Brain microvascular endothelial cell (primary cell): ENCODE measurements at regions not wholly inside any gene's neighbourhood (a gene's known extent, or its start where the extent isn't known, plus 50 kb on each side); places are given as distances from the start of the nearest gene placed in this dataset.
A peak's percentile ranks its signal among the peaks of the same experiment; 100 is the strongest.

ENCODE experiments used
- DNase-seq: peaks from one replicate; pipeline ENCODE4 v3.0.0-alpha.2; 2020
- H3K27ac ChIP-seq: fragments of 250-450 bp; sonication (Bioruptor Pico); 2 replicates; pipeline ENCODE4 v1.5.1; 2020; ENCODE audit warnings: mild to moderate bottlenecking, moderate library complexity
- H3K27me3 ChIP-seq: fragments of 250-450 bp; sonication (Bioruptor Pico); replicated peaks from 2 replicates; pipeline ENCODE4 v1.5.1; 2020; ENCODE audit warnings: mild to moderate bottlenecking
- H3K36me3 ChIP-seq: fragments of 250-450 bp; sonication (Bioruptor Pico); replicated peaks from 2 replicates; pipeline ENCODE4 v1.5.1; 2020; ENCODE audit warnings: mild to moderate bottlenecking
- H3K4me3 ChIP-seq: 2 replicates; pipeline ENCODE4 v1.5.1; 2011; ENCODE audit warnings: low read depth, mild to moderate bottlenecking, control low read depth, low read length, moderate library complexity
- in situ Hi-C: cut with HindIII; loops from 2 replicates; pipeline ENCODE4 v1.10.0; 2017; ENCODE audit warnings: low sequenced_read_pairs, low pct_ligation_motif_present
- TF ChIP-seq, protein P1 (sequence below): IDR thresholded peaks from 2 replicates; pipeline ENCODE4 v1.5.1; 2011; ENCODE audit warnings: low read depth, mild to moderate bottlenecking, moderate library complexity, low read length, control low read depth, inconsistent platforms; ENCODE audit errors: missing control alignments

DNA sequence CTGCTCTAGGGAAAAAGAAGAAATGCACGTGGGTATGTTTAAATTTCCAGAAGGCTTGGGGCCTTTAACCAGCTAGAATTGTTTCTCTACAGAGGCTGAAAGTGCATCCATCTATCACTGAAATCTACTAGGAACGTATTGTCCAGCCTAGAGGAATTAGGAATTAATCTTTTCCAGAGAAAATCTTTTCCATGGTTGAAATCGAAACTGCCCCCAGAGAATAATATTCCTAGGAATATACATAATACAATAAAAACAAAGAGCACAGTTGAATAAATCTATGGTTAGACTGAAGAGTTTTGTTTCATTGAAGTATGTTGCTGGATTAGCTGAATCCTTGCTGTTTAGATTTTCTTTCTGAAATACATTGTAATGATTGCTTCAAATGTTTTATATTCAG lies 378.5 kb downstream of the PLK2 start:
- no peak overlapping the region for H3K27ac ChIP-seq
- no peaks in the 10 kb centered on the region for H3K27me3 ChIP-seq
- TF ChIP-seq, protein P1, sequence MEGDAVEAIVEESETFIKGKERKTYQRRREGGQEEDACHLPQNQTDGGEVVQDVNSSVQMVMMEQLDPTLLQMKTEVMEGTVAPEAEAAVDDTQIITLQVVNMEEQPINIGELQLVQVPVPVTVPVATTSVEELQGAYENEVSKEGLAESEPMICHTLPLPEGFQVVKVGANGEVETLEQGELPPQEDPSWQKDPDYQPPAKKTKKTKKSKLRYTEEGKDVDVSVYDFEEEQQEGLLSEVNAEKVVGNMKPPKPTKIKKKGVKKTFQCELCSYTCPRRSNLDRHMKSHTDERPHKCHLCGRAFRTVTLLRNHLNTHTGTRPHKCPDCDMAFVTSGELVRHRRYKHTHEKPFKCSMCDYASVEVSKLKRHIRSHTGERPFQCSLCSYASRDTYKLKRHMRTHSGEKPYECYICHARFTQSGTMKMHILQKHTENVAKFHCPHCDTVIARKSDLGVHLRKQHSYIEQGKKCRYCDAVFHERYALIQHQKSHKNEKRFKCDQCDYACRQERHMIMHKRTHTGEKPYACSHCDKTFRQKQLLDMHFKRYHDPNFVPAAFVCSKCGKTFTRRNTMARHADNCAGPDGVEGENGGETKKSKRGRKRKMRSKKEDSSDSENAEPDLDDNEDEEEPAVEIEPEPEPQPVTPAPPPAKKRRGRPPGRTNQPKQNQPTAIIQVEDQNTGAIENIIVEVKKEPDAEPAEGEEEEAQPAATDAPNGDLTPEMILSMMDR: no peak
- DNase-seq: no peak
- in situ Hi-C loops: no loop called here
- H3K36me3 ChIP-seq: no peaks in the 10 kb centered on the region
- no peak overlapping the region for H3K4me3 ChIP-seq

DNA sequence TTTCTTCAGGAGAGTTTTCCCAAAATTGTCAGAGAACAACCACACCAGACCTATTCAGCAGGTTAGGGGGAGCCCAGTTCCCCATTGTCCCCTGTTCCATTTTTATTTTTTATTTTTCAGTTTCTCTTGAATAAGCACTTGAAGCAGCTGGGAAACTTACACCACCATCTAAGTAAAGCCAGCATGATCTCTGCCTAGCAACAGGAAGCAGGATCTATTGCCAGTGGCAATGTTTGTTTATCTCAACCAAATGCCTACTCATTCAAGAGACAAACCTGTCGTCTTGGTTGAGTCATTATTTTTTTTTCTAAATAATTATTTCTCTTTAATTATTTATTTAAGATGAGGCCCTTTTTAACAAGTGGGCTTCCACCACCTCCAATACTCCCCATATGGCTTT lies 379.3 kb downstream of the PLK2 start:
- no peaks in the 10 kb centered on the region for H3K36me3 ChIP-seq
- H3K27me3 ChIP-seq: no peaks in the 10 kb centered on the region
- in situ Hi-C loops: no loop called here
- DNase-seq: peak; percentile 7
- H3K4me3 ChIP-seq: no peak overlapping the region
- TF ChIP-seq, protein P1: no peak
- no peak overlapping the region for H3K27ac ChIP-seq

DNA sequence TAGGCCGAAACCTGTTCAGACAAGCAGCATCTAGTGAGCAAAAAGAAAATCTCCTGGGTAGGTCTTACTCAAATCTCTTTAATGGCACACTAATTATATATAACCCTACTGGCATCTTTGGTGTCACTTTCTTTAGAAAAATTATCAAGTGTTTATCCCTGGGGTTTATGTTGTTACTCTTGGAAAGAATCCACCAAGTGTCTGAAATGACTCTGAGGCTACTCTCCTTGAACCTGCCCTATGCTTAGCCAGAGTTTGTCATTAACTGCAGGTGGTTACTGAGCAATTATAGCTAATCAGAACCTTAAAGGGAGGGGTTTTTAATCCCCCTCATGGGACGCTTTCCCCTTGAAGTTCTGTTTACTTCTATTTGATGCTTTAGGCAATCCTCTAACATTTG lies 381.9 kb downstream of the PLK2 start:
- no peaks in the 10 kb centered on the region for H3K27me3 ChIP-seq
- H3K36me3 ChIP-seq: no peaks in the 10 kb centered on the region
- no peak for DNase-seq
- H3K27ac ChIP-seq: no peak overlapping the region
- TF ChIP-seq, protein P1: no peak
- no peak overlapping the region for H3K4me3 ChIP-seq
- in situ Hi-C loops: no loop called here

- Histone ChIP-seq H3K4me3 (no peak overlapping the region), H3K27me3 (no peaks in the 10 kb centered on the region), H3K36me3 (no peaks in the 10 kb centered on the region), H3K27ac (no peak overlapping the region)
- in situ Hi-C loops: no loop called here
- no peak for DNase-seq
- TF ChIP-seq, protein P1: no peak
Measured at GRCh38 chr5:58077416-58077815, 382.5 kb downstream of the PLK2 start.

DNA sequence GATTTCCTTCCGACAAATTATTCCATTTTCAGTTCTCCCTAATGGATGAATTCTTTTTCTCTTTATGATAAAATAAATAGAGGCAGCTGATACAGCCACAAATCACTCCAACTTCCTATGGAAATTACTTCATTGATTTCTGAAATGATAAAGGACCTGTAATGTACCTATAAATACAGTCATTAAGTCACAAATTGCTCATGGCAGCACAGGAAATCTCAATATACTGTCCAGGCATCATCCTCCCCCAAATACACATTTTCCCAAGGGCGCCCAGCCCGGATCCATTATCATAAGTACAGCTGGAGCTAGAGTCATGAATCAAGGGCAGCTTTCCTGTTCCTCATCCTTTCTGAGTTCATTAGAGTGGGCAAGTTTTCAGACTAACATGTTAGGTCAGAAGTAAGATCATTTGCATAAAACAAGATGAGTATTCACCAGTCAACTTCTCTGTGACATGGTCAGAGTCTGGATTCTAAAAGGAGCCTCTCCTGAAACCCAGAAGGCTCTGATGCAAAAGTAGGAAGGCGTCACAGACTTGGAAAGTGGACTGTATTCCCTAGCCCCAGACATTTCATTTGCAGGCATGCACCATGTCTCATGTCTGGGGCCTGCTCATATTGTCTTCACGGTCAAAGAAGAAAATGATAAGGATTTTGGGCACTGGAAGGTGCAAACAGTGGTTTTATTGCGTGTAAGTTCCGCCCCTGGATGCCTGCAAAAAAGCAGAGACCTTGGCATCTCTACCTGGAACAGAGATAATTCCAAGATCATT lies 383.2 kb downstream of the PLK2 start:
- Histone ChIP-seq H3K27me3 (no peaks in the 10 kb centered on the region), H3K27ac (no peak overlapping the region), H3K36me3 (no peaks in the 10 kb centered on the region), H3K4me3 (no peak overlapping the region)
- TF ChIP-seq, protein P1: no peak
- no peak for DNase-seq
- in situ Hi-C loops: no loop called here

GRCh38 chr5:58075907-58076306 lies 384.0 kb downstream of the PLK2 start:
- no peak for DNase-seq
- in situ Hi-C loops: no loop called here
- no peak overlapping the region for H3K4me3 ChIP-seq
- H3K27me3 ChIP-seq: no peaks in the 10 kb centered on the region
- no peaks in the 10 kb centered on the region for H3K36me3 ChIP-seq
- H3K27ac ChIP-seq: no peak overlapping the region
- TF ChIP-seq, protein P1: no peak
